GM10266 (cell line): ENCODE measurements at regions not wholly inside any gene's neighbourhood (a gene's known extent, or its start where the extent isn't known, plus 50 kb on each side); places are given as distances from the start of the nearest gene placed in this dataset.

ENCODE experiments used
- DNase-seq: peaks from one replicate; pipeline ENCODE4 v3.0.0; 2012; ENCODE audit errors: extremely low spot score
- CTCF ChIP-seq: IDR thresholded peaks from 2 replicates; pipeline ENCODE4 v1.5.1; 2012; ENCODE audit warnings: mild to moderate bottlenecking, low read depth; ENCODE audit not compliant: control insufficient read depth, insufficient read depth; ENCODE audit errors: missing control alignments

DNA sequence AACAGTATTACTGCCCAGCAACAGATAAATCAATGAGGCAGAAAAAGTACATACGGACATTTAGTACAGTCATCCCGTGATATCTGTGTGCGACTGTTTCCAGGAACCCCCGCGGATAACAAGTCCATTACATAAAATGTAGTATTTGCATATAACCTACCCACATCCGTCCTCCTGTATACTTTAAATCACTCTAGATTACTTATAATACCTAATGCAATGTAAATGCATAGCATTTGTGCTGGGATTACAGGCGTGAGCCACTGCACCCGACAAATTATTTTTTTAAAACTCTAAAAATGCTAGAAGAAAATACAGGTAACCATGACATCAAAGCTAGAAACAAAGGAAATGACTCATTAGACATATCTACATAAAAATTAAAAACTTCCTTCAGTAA is 91.6 kb downstream of the FAM161A start:
- TF ChIP-seq CTCF = no peak
- DNase-seq = no peak

DNA sequence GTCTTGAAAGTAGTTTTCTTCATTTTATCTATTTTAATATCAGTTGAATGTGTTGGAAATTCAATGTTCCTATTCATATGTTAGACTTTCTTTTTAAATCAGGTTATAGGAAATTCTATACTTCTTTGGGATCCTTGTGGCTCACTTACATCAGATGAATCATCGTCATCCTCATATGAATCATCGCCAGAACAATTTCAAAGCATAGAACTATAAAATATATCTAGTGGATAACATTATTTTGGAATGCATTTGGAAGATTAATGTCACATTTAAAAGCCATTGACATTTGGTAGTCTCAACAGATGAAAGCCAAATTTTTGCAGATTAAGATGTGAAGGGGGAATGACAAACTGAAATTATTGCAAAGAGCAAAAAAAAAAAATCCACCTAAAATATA is 94.1 kb downstream of the FAM161A start:
- no peak for TF ChIP-seq CTCF
- DNase-seq = no peak

DNA sequence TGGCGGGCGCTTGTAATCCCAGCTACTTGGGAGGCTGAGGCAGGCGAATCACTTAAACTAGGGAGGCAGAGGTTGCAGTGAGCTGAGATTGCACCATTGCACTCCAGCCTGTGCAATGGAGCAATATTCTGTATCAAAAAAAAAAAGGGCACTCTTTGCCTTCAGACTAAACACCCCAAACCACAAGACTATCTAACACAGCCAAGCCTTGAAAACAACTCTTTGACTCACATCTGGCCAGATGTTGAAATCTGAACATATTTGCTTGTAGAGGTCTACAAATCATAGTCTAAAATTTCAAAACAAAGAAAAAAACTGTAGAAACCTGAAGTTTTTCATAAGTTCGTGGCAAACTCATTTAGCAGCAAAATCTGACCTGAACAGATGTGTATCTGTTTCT is 94.9 kb downstream of the FAM161A start:
- no peak for TF ChIP-seq CTCF

DNA sequence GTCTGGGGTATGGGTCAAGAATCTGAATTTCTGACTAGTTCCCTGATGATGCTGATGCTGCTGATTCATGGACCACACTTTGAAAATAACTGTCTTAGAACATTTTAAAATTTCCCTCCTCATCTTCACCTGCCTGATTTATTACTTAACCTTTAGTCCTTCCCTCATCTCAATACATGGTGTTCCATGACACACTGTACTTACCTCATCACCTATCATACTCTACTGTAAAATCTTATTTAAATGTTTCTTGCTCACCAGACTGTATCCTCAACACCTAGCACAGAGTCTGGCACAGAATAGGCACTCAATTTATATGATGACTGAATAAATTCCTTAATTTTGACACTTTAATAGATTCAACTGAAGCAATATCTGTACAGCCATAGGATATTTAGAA is 95.7 kb downstream of the FAM161A start:
- TF ChIP-seq CTCF = no peak
- DNase-seq = no peak

More for the DNA sequence above, 94.9 kb downstream of the FAM161A start:
- DNase-seq = no peak

DNA sequence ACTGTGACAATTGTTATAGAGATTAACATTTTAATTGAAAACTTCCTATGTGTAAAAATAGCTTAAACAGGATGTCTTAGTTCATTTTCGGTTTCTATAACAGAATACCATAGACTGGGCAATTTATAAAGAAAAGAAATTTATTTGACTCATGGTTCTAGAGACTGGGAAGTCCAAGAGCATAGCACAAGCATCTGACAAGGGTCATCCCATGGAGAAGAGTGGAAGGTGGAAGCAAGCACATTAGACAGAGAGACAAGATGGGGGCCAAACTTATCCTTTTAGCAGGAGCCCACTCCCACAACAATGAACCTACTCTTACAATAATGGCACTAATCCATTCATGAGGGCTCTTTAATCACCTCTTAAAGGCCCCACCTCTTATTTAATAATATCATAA is 100.3 kb downstream of the FAM161A start:
- DNase-seq = no peak
- TF ChIP-seq CTCF = no peak

GRCh38 chr2:61750624-61751023 is 103.2 kb downstream of the FAM161A start:
- DNase-seq = no peak

DNA sequence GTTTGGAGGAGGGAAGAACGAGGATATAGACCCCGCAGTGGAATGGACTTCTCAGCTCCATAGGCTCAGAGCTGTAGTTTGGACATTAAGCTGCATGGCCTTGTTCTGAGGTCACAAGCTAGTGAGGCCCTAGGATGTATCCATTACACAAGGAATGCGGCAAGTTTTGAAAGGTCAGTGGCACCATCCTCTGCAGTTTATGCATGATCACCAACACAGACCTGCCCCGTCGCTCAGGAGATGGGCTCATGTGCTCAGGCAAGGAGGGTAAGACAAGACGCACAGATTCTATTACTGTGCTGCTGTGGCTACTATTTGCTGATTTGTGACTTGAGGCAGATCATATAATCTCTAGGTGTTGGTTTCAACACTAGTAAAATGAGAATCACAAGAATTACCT is 110.9 kb downstream of the FAM161A start:
- no peak for TF ChIP-seq CTCF
- DNase-seq = no peak

More at GRCh38 chr2:61750624-61751023, 103.2 kb downstream of the FAM161A start:
- TF ChIP-seq CTCF = no peak
